SU-DHL-6 (cell line): ENCODE measurements at regions not wholly inside any gene's neighbourhood (a gene's known extent, or its start where the extent isn't known, plus 50 kb on each side); places are given as distances from the start of the nearest gene placed in this dataset.

Experiments
- H2AFZ ChIP-seq: fragments of 200-600 bp; sonication (generic); 2 replicates; pipeline ENCODE4 v1.6.1; 2014; ENCODE audit warnings: low read depth, mild to moderate bottlenecking, moderate library complexity, mixed read lengths, antibody characterized with exemption, low read length; ENCODE audit not compliant: severe bottlenecking
- H3F3A ChIP-seq: fragments of 200-600 bp; shearing (Covaris generic); 2 replicates; pipeline ENCODE4 v1.6.0; 2016; ENCODE audit warnings: antibody characterized with exemption, mild to moderate bottlenecking; ENCODE audit not compliant: insufficient read depth
- H3K27ac ChIP-seq: fragments of 200-600 bp; sonication (generic); 2 replicates; pipeline ENCODE4 v1.5.1; 2016; ENCODE audit warnings: low read depth, mild to moderate bottlenecking, low read length, moderate library complexity, mixed read lengths
- H3K27me3 ChIP-seq: fragments of 200-600 bp; sonication (generic), shearing (Covaris generic); 2 replicates; pipeline ENCODE4 v1.6.0; 2014; ENCODE audit warnings: mild to moderate bottlenecking, low read length
- H3K36me3 ChIP-seq: fragments of 200-600 bp; sonication (generic); 2 replicates; pipeline ENCODE4 v1.6.1; 2014; ENCODE audit warnings: mild to moderate bottlenecking, low read length, mixed read lengths
- H3K4me2 ChIP-seq: fragments of 300-600, 200-600 bp; shearing (Covaris generic), sonication (generic); 2 replicates; pipeline ENCODE4 v1.6.0; 2014; ENCODE audit warnings: low read length, low read depth, mild to moderate bottlenecking; ENCODE audit not compliant: poor library complexity, severe bottlenecking
- H3K4me3 ChIP-seq: fragments of 200-600 bp; sonication (generic); 2 replicates; pipeline ENCODE4 v1.5.1; 2014; ENCODE audit warnings: antibody characterized with exemption, low read length, mild to moderate bottlenecking, mixed read lengths; ENCODE audit not compliant: insufficient read depth, poor library complexity, severe bottlenecking
- H3K79me2 ChIP-seq: fragments of 200-600 bp; sonication (generic); 2 replicates; pipeline ENCODE4 v1.6.1; 2014; ENCODE audit warnings: mild to moderate bottlenecking, low read length, moderate library complexity; ENCODE audit not compliant: insufficient read depth
- H3K9ac ChIP-seq: fragments of 200-600 bp; sonication (generic); 2 replicates; pipeline ENCODE4 v1.7.0; 2014; ENCODE audit warnings: mild to moderate bottlenecking, low read length
- H3K9me2 ChIP-seq: fragments of 200-600 bp; sonication (generic); replicated peaks from 2 replicates; pipeline ENCODE4 v1.6.1; 2014; ENCODE audit warnings: low read length; ENCODE audit not compliant: insufficient read depth
- H3K9me3 ChIP-seq: fragments of 200-600 bp; sonication (generic); 2 replicates; pipeline ENCODE4 v1.6.1; 2014; ENCODE audit warnings: low read length, mixed read lengths; ENCODE audit not compliant: insufficient read depth
- H4K20me1 ChIP-seq: fragments of 200-600 bp; sonication (generic); 2 replicates; pipeline ENCODE4 v1.6.1; 2014; ENCODE audit warnings: low read depth, mild to moderate bottlenecking, antibody characterized with exemption, low read length, moderate library complexity, mixed read lengths
- EZH2phosphoT487 ChIP-seq: fragments of 200-600 bp; sonication (generic), shearing (Covaris generic); conservative IDR thresholded peaks from 2 replicates; pipeline ENCODE4 v1.6.1; 2018; ENCODE audit warnings: mild to moderate bottlenecking, antibody characterized with exemption, low read length, moderate library complexity, mixed read lengths
- TF ChIP-seq, protein P1 (sequence below): fragments of 200-600 bp; sonication (generic); IDR thresholded peaks from one replicate; pipeline ENCODE4 v1.5.1; 2017; ENCODE audit warnings: antibody characterized with exemption, mild to moderate bottlenecking, low read length, moderate library complexity; ENCODE audit not compliant: insufficient read depth, poor library complexity, severe bottlenecking

- Histone ChIP-seq H3K9me2 (no peaks in the 10 kb centered on the region), H3K27me3 (no peaks in the 10 kb centered on the region), H3F3A (no peaks in the 10 kb centered on the region), H3K36me3 (no peaks in the 10 kb centered on the region), H3K27ac (no peak overlapping the region), H4K20me1 (no peaks in the 10 kb centered on the region), H3K4me2 (no peak overlapping the region), H3K9ac (no peak overlapping the region), H2AFZ (no peak overlapping the region), H3K9me3 (no peaks in the 10 kb centered on the region), H3K79me2 (no peaks in the 10 kb centered on the region), H3K4me3 (no peak overlapping the region)
- TF ChIP-seq EZH2phosphoT487 = no peak
- TF ChIP-seq, protein P1, sequence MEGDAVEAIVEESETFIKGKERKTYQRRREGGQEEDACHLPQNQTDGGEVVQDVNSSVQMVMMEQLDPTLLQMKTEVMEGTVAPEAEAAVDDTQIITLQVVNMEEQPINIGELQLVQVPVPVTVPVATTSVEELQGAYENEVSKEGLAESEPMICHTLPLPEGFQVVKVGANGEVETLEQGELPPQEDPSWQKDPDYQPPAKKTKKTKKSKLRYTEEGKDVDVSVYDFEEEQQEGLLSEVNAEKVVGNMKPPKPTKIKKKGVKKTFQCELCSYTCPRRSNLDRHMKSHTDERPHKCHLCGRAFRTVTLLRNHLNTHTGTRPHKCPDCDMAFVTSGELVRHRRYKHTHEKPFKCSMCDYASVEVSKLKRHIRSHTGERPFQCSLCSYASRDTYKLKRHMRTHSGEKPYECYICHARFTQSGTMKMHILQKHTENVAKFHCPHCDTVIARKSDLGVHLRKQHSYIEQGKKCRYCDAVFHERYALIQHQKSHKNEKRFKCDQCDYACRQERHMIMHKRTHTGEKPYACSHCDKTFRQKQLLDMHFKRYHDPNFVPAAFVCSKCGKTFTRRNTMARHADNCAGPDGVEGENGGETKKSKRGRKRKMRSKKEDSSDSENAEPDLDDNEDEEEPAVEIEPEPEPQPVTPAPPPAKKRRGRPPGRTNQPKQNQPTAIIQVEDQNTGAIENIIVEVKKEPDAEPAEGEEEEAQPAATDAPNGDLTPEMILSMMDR = no peak
These were observed 171.5 kb downstream of the MN1 start for GRCh38 chr22:27629908-27630673.

GRCh38 chr22:27630754-27631153, 170.8 kb downstream of the MN1 start:
- no peak overlapping the region for H3K4me2 ChIP-seq
- no peak for TF ChIP-seq EZH2phosphoT487
- TF ChIP-seq, protein P1 = no peak
- no peak overlapping the region for H2AFZ ChIP-seq
- no peaks in the 10 kb centered on the region for H3K9me2 ChIP-seq
- H3K79me2 ChIP-seq = no peaks in the 10 kb centered on the region
- H3K9ac ChIP-seq = no peak overlapping the region
- H3K36me3 ChIP-seq = no peaks in the 10 kb centered on the region
- H4K20me1 ChIP-seq = no peaks in the 10 kb centered on the region
- H3K27me3 ChIP-seq = no peaks in the 10 kb centered on the region
- no peak overlapping the region for H3K27ac ChIP-seq
- no peak overlapping the region for H3K4me3 ChIP-seq
- H3F3A ChIP-seq = no peaks in the 10 kb centered on the region
- no peaks in the 10 kb centered on the region for H3K9me3 ChIP-seq

DNA sequence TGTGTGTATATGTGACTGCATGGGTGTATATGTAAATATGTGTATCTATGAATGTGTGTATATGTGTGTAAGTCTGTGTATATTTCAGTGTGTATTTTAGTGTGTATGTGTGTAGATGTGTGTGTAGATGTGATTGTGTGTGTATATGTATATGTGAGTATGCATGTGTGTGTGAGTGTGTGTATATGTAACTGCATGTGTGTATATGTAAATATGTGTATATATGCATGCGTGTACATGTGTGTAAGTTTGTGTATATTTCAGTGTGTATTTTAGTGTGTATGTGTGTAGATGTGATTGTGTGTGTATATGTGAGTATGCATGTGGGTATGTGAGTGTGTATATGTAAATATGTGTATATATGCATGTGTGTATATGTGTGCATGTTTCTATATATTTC, 169.9 kb downstream of the MN1 start:
- Histone ChIP-seq H2AFZ (no peak overlapping the region), H3K9me3 (no peaks in the 10 kb centered on the region), H3K9ac (no peak overlapping the region), H3F3A (no peaks in the 10 kb centered on the region), H3K27ac (no peak overlapping the region), H3K9me2 (no peaks in the 10 kb centered on the region), H3K79me2 (no peaks in the 10 kb centered on the region), H3K36me3 (no peaks in the 10 kb centered on the region), H3K4me2 (no peak overlapping the region), H3K4me3 (no peak overlapping the region), H3K27me3 (no peaks in the 10 kb centered on the region), H4K20me1 (no peaks in the 10 kb centered on the region)
- TF ChIP-seq, protein P1 = no peak
- TF ChIP-seq EZH2phosphoT487 = no peak
